K562 (cell line): ENCODE measurements at regions not wholly inside any gene's neighbourhood (a gene's known extent, or its start where the extent isn't known, plus 50 kb on each side); places are given as distances from the start of the nearest gene placed in this dataset.

Experiments used
- KLF10 ChIP-seq: fragments of 250-450 bp; sonication (Bioruptor Pico); IDR thresholded peaks from 2 replicates; pipeline ENCODE4 v1.6.1; 2021; ENCODE audit warnings: matching md5 sums
- NFIC ChIP-seq: fragments of 450-650 bp; IDR thresholded peaks from 2 replicates; pipeline ENCODE4 v1.6.1; 2017; ENCODE audit warnings: mild to moderate bottlenecking, inconsistent platforms
- POLR2A ChIP-seq: fragments of 450-650 bp; conservative IDR thresholded peaks from 2 replicates; pipeline ENCODE4 v1.6.1; 2016
- PRDM10 ChIP-seq: fragments of 450-650 bp; IDR thresholded peaks from 2 replicates; pipeline ENCODE4 v1.6.1; 2018; ENCODE audit not compliant: partially characterized antibody
- PREB ChIP-seq: sonication (generic); formaldehyde crosslinking; IDR thresholded peaks from 2 replicates; pipeline ENCODE4 v1.8.1; 2023; ENCODE audit warnings: mild to moderate bottlenecking, missing genetic modification reagents
- SPI1 ChIP-seq: IDR thresholded peaks from 2 replicates; pipeline ENCODE4 v1.6.1; 2011; ENCODE audit warnings: low read depth, low read length, control low read depth, borderline replicate concordance
- TCF3 ChIP-seq: sonication (generic); formaldehyde crosslinking; IDR thresholded peaks from 2 replicates; pipeline ENCODE4 v1.4.0; 2020; ENCODE audit warnings: mild to moderate bottlenecking, missing genetic modification reagents
- YY1 ChIP-seq, 3 experiments: IDR thresholded peaks; 2 replicates each; pipeline ENCODE4 v1.6.1; 2011; ENCODE audit warnings: low read length in 2 of 3, mild to moderate bottlenecking in 2 of 3, moderate library complexity in 2 of 3, borderline replicate concordance in 1 of 3, control low read depth in 1 of 3, low read depth in 1 of 3; ENCODE audit not compliant: insufficient read depth in 3 of 3, insufficient replicate concordance in 2 of 3, control insufficient read depth in 1 of 3, insufficient read length in 1 of 3; ENCODE audit errors: extremely low read depth in 1 of 3
- ZBTB33 ChIP-seq: sonication (generic); formaldehyde crosslinking; IDR thresholded peaks from 2 replicates; pipeline ENCODE4 v1.8.1; 2023; ENCODE audit warnings: mild to moderate bottlenecking, missing genetic modification reagents
- ZNF639 ChIP-seq, 2 experiments: fragments of 200-800 bp in 1 of 2; sonication (Bioruptor generic) in 1 of 2; sonication (generic) in 1 of 2; formaldehyde crosslinking in 1 of 2; IDR thresholded peaks in 1 of 2; conservative IDR thresholded peaks in 1 of 2; 2 replicates each; pipeline versions ENCODE4 v1.5.0 to v1.6.1; 2016 to 2020; ENCODE audit warnings: missing compliant biosample characterization in 1 of 2, missing genetic modification characterization in 1 of 2, missing genetic modification reagents in 1 of 2
- ZSCAN29 ChIP-seq: fragments of 450-650 bp; IDR thresholded peaks from 2 replicates; pipeline ENCODE4 v1.6.1; 2017

- TF ChIP-seq PREB (CRISPR knock-in tag) = no peak
- no peak for TF ChIP-seq SPI1
- no peak for TF ChIP-seq POLR2A
- TF ChIP-seq ZSCAN29 = no peak
- TF ChIP-seq PRDM10 = no peak
- TF ChIP-seq TCF3 (CRISPR knock-in tag) = no peak
- no peak for TF ChIP-seq KLF10
- TF ChIP-seq NFIC = no peak
- TF ChIP-seq YY1 (IDR thresholded peaks at IDR 0.05; ENCODE audit: borderline replicate concordance in 1 of 3, control insufficient read depth in 1 of 3, extremely low read depth in 1 of 3, insufficient read depth in 3 of 3, insufficient read length in 1 of 3, insufficient replicate concordance in 2 of 3, low read depth in 1 of 3, low read length in 2 of 3) = no peak
- no peak for TF ChIP-seq ZNF639 (CRISPR knock-in tag; conservative IDR thresholded peaks at IDR 0.05 in 1 of 2, IDR thresholded peaks at IDR 0.05 in 1 of 2)
- no peak for TF ChIP-seq ZBTB33 (CRISPR knock-in tag)
Observed at GRCh38 chr7:81415181-81415580, 354.7 kb downstream of the HGF start.
